Tibial nerve (tissue), 4 donors: ENCODE measurements at regions not wholly inside any gene's neighbourhood (a gene's known extent, or its start where the extent isn't known, plus 50 kb on each side); places are given as distances from the start of the nearest gene placed in this dataset.

ENCODE experiments used
- DNase-seq, 2 donors: peaks; one replicate each; pipeline ENCODE4 v3.0.0-alpha.2; 2019; ENCODE audit warnings: low spot score in 2 of 2
- H3K27ac ChIP-seq, 4 donors: fragments of 200-600 bp; sonication (generic) in 3 of 4; one replicate each; pipeline ENCODE4 v1.5.1; 2017 to 2019; ENCODE audit warnings: mild to moderate bottlenecking in 1 of 4
- H3K27me3 ChIP-seq, 2 donors: fragments of 200-600 bp; sonication (generic) in 1 of 2; one replicate each; pipeline versions ENCODE4 v1.5.1 to v1.6.0; 2017 to 2019
- H3K36me3 ChIP-seq, 3 donors: fragments of 200-600 bp; sonication (generic); one replicate each; pipeline ENCODE4 v1.5.1; 2018 to 2019
- H3K4me1 ChIP-seq, 4 donors: fragments of 200-600 bp; sonication (generic) in 3 of 4; one replicate each; pipeline ENCODE4 v1.5.1; 2017 to 2019
- H3K4me3 ChIP-seq, 4 donors: fragments of 200-600 bp; sonication (generic) in 3 of 4; one replicate each; pipeline ENCODE4 v1.5.1; 2017 to 2019; ENCODE audit warnings: mild to moderate bottlenecking in 1 of 4, moderate library complexity in 1 of 4
- H3K9me3 ChIP-seq, 4 donors: fragments of 200-600 bp; sonication (generic) in 3 of 4; one replicate each; pipeline ENCODE4 v1.5.1; 2017 to 2019
- EP300 ChIP-seq, 2 donors: sonication (generic); formaldehyde crosslinking; IDR thresholded peaks; one replicate each; pipeline ENCODE4 v1.6.1; 2017; ENCODE audit warnings: antibody characterized with exemption in 2 of 2, mild to moderate bottlenecking in 1 of 2
- POLR2A ChIP-seq, 2 donors: fragments of 450-650 bp; IDR thresholded peaks; one replicate each; pipeline ENCODE4 v1.6.1; 2017; ENCODE audit warnings: antibody characterized with exemption in 2 of 2, mild to moderate bottlenecking in 2 of 2, moderate library complexity in 2 of 2
- WGBS, 2 donors: methylation state at CpG; one replicate each; pipeline ENCODE4 v1.1.5; 2018; 5-methylcytosine and 5-hydroxymethylcytosine counted together
- TF ChIP-seq, protein P1 (sequence below), 5 experiments: fragments of 200-600 bp in 3 of 5; fragments of 450-650 bp in 2 of 5; sonication (generic) in 3 of 5; IDR thresholded peaks; one replicate each; pipeline ENCODE4 v1.5.1; 2016 to 2019; ENCODE audit warnings: antibody characterized with exemption in 5 of 5, mild to moderate bottlenecking in 3 of 5, moderate library complexity in 2 of 5

DNA sequence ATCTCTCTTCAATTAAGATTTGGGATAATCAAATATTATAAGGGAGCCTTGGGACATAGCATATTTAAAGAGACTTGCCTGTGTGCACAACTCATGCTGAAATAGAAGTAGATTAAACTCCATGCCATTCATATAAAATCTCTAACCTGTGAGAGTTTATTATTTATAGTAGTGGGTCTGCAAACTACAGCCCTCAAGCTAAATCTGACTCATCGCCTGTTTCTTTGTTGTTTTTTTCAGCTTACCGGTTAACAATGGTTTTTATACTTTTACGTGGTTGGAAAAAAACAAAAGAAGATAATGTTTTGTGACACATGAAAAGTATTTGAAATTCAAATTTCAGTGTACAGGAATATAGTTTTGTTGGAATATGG, 61.9 kb upstream of the GHR start:
- H3K9me3 ChIP-seq: no peaks in the 10 kb centered on the region
- H3K4me3 ChIP-seq: no peak overlapping the region
- no peak for TF ChIP-seq EP300 (IDR thresholded peaks at IDR 0.05)
- TF ChIP-seq, protein P1, sequence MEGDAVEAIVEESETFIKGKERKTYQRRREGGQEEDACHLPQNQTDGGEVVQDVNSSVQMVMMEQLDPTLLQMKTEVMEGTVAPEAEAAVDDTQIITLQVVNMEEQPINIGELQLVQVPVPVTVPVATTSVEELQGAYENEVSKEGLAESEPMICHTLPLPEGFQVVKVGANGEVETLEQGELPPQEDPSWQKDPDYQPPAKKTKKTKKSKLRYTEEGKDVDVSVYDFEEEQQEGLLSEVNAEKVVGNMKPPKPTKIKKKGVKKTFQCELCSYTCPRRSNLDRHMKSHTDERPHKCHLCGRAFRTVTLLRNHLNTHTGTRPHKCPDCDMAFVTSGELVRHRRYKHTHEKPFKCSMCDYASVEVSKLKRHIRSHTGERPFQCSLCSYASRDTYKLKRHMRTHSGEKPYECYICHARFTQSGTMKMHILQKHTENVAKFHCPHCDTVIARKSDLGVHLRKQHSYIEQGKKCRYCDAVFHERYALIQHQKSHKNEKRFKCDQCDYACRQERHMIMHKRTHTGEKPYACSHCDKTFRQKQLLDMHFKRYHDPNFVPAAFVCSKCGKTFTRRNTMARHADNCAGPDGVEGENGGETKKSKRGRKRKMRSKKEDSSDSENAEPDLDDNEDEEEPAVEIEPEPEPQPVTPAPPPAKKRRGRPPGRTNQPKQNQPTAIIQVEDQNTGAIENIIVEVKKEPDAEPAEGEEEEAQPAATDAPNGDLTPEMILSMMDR (IDR thresholded peaks at IDR 0.05): no peak
- no peak for TF ChIP-seq POLR2A (IDR thresholded peaks at IDR 0.05)
- H3K4me1 ChIP-seq: no peaks in the 10 kb centered on the region
- no peaks in the 10 kb centered on the region for H3K27me3 ChIP-seq
- H3K36me3 ChIP-seq: no peaks in the 10 kb centered on the region
- no peak for DNase-seq
- WGBS, 2 donors: 60 to 68% methylated on average over 3 of the region's 3 CpGs
- H3K27ac ChIP-seq: no peak overlapping the region

DNA sequence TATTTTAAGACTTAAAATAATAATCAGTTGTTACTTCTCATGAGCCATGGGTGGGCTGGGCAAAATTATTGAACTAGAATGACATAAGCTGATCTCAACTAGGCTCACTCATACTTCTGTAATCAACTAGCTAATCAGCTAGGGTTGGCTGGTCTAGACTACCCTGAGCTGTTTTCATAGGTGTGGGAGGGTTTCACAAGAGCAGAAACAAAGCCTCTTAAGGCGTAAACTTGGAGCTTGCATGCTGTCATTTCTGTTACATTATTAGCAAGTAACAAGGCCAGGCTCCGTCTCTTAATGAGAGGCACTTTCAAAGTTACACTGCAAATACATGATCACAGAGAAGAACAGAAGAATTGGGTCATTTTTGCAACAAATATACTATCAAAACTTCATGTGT, 57.2 kb upstream of the GHR start:
- no peak overlapping the region for H3K4me3 ChIP-seq
- 83 to 84% methylated on average over 2 of the region's 2 CpGs for WGBS, 2 donors
- H3K4me1 ChIP-seq: no peaks in the 10 kb centered on the region
- no peaks in the 10 kb centered on the region for H3K27me3 ChIP-seq
- no peaks in the 10 kb centered on the region for H3K9me3 ChIP-seq
- H3K27ac ChIP-seq: no peak overlapping the region
- H3K36me3 ChIP-seq: no peaks in the 10 kb centered on the region
- TF ChIP-seq POLR2A (IDR thresholded peaks at IDR 0.05) (no peak), EP300 (IDR thresholded peaks at IDR 0.05) (no peak)
- TF ChIP-seq, protein P1 (IDR thresholded peaks at IDR 0.05): no peak
- no peak for DNase-seq
